T-helper 17 cell (primary cell): ENCODE measurements at regions not wholly inside any gene's neighbourhood (a gene's known extent, or its start where the extent isn't known, plus 50 kb on each side); places are given as distances from the start of the nearest gene placed in this dataset.

Experiments used
- ATAC-seq: fragments of 150-1000 bp; cut with Tn5 transposase; 2 replicates; pipeline ENCODE4 v1.10.0; 2021; ENCODE audit warnings: mild to moderate bottlenecking, moderate library complexity
- DNase-seq, 3 donors: peaks; one replicate each; pipeline versions ENCODE4 v3.0.0 to v3.0.0-alpha.2; 2020 to 2021
- H3K9me3 ChIP-seq: one replicate; pipeline ENCODE4 v1.7.0; 2013; ENCODE audit warnings: low read length, mild to moderate bottlenecking; ENCODE audit not compliant: control insufficient read depth, poor library complexity, severe bottlenecking
- H3K27ac Mint-ChIP-seq: one replicate; pipeline ENCODE4 v1.8.0; 2022; ENCODE audit warnings: mild to moderate bottlenecking, moderate library complexity, mixed read lengths
- H3K27me3 Mint-ChIP-seq: one replicate; pipeline ENCODE4 v1.8.0; 2022; ENCODE audit warnings: mixed read lengths
- H3K36me3 Mint-ChIP-seq: one replicate; pipeline ENCODE4 v1.8.0; 2022; ENCODE audit warnings: low read depth, mixed read lengths
- H3K4me1 Mint-ChIP-seq: one replicate; pipeline ENCODE4 v1.8.0; 2022; ENCODE audit warnings: mild to moderate bottlenecking, mixed read lengths
- H3K4me3 Mint-ChIP-seq: one replicate; pipeline ENCODE4 v1.8.0; 2022; ENCODE audit warnings: mild to moderate bottlenecking, moderate library complexity, mixed read lengths

DNA sequence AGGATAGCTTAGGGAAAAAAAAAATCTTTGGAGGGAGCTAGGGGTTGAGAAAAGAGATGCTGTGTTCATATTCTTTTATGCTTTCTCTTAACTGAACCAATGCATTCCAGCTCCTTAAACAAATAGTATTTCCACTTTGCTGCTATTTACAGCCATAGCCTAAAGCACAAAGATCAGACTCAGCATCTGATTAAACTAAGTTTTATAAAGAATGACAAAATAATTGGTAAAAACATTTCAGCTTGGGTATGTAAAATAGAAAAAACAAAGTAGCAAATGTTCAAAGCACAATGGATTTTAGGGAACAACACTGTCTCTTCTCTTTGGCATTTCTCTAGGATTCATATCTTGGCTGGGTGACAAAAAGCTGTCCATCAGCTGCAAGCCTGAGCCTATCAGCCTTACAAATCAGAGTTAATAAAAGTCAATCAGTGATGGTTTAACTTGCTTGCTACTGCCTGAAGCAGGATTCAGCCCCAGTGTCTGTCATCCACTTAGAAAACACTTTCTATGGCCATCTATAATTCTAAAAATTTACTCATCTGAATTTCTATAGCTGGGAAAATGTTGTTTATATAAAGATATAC is 232.1 kb upstream of the CDIN1 start:
- no peak for DNase-seq
- Mint-ChIP-seq H3K36me3 (no peaks in the 10 kb centered on the region), H3K4me1 (no peaks in the 10 kb centered on the region), H3K4me3 (no peak overlapping the region), H3K27me3 (no peaks in the 10 kb centered on the region), H3K27ac (no peak overlapping the region)
- no peak for ATAC-seq
- H3K9me3 ChIP-seq, result no peaks in the 10 kb centered on the region

DNA sequence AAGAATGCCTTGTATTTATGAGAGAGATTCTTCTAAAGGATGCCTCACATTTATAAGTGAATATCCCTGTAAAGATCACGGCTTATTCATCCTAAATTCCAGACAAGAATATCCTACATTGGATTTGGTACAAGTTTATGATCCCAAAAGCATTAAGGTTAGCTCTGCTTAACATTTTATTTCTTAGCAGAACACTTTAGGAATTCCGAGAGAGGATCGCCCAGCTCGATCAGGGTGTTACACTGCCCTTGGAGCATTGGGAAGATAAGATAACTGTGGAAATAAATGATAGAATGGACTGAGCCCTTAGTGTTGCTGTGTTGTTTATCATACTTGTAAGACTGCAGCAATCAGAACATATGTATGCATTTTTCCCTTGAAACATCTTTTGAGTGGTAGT is 223.0 kb upstream of the CDIN1 start:
- ATAC-seq (no peak), DNase-seq (no peak)
- Mint-ChIP-seq H3K27ac (no peak overlapping the region), H3K4me3 (no peak overlapping the region), H3K36me3 (no peaks in the 10 kb centered on the region), H3K27me3 (no peaks in the 10 kb centered on the region), H3K4me1 (no peaks in the 10 kb centered on the region)
- H3K9me3 ChIP-seq, result no peaks in the 10 kb centered on the region

DNA sequence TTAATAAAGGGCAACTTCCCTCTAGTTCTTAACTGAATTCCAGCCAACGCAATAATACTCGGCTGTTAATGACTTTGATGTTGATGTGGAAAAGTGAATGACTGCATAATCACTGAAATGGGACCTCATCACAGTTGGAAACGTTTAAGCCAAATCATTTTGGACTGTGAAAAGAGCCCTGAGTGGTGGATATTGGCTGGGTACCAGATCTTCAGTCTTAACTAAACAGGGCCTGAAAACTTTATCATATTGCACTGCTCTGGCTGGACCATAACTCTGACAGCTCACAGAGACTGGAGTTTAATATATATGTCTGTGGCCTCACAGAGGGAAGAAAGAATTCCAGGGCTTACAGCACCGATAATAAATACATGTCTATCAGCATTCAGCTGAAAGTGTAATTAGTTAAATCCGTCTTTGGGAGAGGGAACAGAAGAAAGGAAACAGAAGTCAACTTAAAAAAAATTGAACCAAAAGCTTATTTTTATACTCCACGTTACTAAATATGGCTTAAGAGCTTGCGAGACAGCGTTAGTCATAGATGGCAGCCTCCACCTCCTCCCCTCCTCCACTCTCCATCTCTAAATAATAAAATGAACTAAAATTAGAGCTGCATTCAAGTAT is 222.3 kb upstream of the CDIN1 start:
- Mint-ChIP-seq H3K4me1 (no peaks in the 10 kb centered on the region), H3K36me3 (no peaks in the 10 kb centered on the region), H3K4me3 (no peak overlapping the region), H3K27ac (no peak overlapping the region), H3K27me3 (no peaks in the 10 kb centered on the region)
- no peaks in the 10 kb centered on the region for H3K9me3 ChIP-seq
- ATAC-seq (no peak), DNase-seq (no peak)

DNA sequence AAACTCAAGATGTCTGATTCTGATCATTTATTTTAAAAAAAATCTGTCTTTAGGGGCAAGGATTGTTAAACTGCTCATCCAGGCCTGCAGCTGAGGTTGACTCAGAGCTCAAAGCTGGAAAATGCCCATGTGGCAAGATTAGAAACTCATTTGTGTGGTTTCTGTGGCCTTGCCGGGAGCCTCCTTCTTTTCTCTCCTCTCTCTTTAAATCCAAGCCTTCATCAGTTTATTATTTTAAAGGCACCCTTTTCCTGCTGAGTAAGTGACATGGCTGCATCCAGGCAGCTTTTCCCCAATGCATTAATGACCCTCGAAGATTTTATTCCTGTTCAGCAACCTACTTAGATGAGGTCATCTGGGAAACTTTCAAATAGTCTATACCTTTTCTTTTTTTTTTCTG is 221.3 kb upstream of the CDIN1 start:
- Mint-ChIP-seq H3K36me3 (no peaks in the 10 kb centered on the region), H3K4me1 (no peaks in the 10 kb centered on the region), H3K27me3 (no peaks in the 10 kb centered on the region), H3K27ac (no peak overlapping the region), H3K4me3 (no peak overlapping the region)
- no peak for DNase-seq
- no peaks in the 10 kb centered on the region for H3K9me3 ChIP-seq
- ATAC-seq, result no peak

DNA sequence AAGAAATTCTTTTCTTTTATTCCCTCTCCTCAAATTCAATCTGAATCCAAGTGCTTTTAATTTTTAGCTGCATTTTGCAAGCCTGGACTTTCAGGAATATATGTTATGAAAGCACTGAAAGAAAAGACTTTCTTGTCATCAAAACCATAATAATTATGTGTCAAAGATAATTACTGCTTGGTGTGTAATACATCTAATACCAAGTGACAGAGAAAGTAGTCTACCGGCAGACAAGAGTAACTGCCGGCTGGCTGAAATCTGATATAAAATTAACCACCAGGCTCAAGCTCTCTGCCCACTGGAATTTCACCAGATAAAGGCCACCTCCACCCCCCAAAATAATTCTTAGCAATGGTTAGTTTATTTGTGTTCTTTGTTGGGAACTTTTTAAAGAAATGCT is 220.9 kb upstream of the CDIN1 start:
- no peaks in the 10 kb centered on the region for H3K9me3 ChIP-seq
- no peak for ATAC-seq
- H3K27ac Mint-ChIP-seq, result no peak overlapping the region
- no peaks in the 10 kb centered on the region for H3K27me3 Mint-ChIP-seq
- no peaks in the 10 kb centered on the region for H3K36me3 Mint-ChIP-seq
- no peak overlapping the region for H3K4me3 Mint-ChIP-seq
- H3K4me1 Mint-ChIP-seq, result no peaks in the 10 kb centered on the region
- no peak for DNase-seq

DNA sequence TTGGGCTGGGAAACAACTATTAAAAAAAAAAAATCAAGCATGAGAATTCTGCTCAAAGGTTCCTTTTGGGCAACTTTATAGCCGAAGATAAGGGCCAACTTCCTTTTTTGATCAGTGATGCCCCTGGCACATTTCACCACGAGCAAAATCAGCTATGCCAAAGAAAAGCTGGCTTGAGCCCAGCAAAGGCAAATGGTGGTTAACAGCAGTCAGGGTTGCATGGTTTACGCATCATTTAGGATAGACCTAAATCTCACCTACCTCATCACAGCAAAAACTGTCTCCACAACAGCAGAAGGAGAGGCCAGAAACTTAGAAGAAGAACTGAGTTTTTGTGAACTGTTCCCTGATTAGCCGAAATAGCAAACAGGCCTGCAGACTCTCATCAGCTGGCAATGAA is 220.1 kb upstream of the CDIN1 start:
- no peaks in the 10 kb centered on the region for H3K9me3 ChIP-seq
- Mint-ChIP-seq H3K36me3 (no peaks in the 10 kb centered on the region), H3K27me3 (no peaks in the 10 kb centered on the region), H3K27ac (no peak overlapping the region), H3K4me3 (no peak overlapping the region), H3K4me1 (no peaks in the 10 kb centered on the region)
- ATAC-seq (no peak), DNase-seq (no peak)

DNA sequence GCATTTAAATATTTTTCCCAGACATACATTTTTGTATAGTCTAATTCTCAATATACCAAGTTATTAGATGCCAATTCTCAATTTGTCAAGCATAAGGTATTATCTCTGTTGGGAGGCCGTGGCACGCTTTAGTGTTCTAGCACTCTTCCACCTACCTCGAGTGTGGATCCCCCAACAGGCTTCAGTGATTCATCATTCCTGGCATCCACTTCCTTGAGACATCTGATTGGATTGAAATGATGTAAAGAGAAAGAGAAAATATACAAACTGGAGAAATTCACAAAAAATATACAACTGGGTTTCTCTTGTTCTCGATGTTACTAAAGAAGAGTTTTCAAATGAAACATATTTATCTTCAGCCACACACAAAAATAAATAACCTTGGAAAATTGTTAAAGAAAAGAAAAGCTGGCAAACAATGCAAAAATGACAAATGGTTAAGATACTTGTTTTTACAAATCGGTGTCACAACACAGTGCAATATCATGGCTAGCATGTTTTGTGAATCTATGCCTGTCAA is 218.0 kb upstream of the CDIN1 start:
- Mint-ChIP-seq H3K4me3 (no peak overlapping the region), H3K36me3 (no peaks in the 10 kb centered on the region), H3K27ac (no peak overlapping the region), H3K27me3 (no peaks in the 10 kb centered on the region), H3K4me1 (no peaks in the 10 kb centered on the region)
- no peak for ATAC-seq
- no peak for DNase-seq
- no peaks in the 10 kb centered on the region for H3K9me3 ChIP-seq

DNA sequence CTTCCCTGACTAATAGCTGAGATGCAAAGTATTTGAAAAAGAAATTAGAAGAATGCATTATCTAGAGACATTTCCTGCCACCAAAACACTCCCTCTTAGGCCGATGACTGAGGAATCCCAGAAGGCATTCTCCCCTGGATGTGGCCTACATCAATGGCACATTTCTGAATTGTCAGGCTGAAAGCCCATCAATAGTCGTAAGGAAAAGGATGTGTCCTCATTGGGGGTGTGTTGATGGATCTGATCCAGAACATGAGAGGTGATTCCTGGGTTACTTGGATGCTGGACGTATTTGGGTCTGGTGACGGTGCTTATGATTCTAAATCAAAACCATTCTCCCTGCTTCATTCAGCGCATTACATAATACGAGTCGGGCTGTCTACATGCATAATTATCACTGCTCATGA is 216.9 kb upstream of the CDIN1 start:
- DNase-seq, result no peak
- ATAC-seq, result no peak
- H3K27me3 Mint-ChIP-seq, result no peaks in the 10 kb centered on the region
- no peak overlapping the region for H3K27ac Mint-ChIP-seq
- no peak overlapping the region for H3K4me3 Mint-ChIP-seq
- H3K9me3 ChIP-seq, result no peaks in the 10 kb centered on the region
- H3K4me1 Mint-ChIP-seq, result no peaks in the 10 kb centered on the region
- no peaks in the 10 kb centered on the region for H3K36me3 Mint-ChIP-seq

DNA sequence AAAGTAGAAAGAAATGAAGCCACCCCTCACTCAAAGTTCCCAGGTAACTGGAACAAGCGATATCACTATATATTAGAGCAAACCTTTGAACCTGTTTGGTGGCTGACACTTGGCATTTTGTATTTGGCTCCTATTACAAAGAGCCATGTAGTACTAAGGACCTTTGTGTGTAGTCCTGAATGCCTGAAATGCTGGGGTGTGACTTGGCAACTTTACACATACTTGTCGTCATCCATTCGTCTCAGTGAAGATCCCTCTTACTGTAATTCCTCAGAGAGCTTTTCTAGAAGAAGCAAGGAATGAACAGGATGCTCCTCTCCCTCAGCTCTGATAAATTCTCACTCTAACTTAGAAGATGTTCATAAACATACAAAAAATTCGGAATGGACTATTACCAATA is 216.1 kb upstream of the CDIN1 start:
- Mint-ChIP-seq H3K36me3 (no peaks in the 10 kb centered on the region), H3K27ac (no peak overlapping the region), H3K4me1 (no peaks in the 10 kb centered on the region), H3K27me3 (no peaks in the 10 kb centered on the region), H3K4me3 (no peak overlapping the region)
- H3K9me3 ChIP-seq, result no peaks in the 10 kb centered on the region
- ATAC-seq (no peak), DNase-seq (no peak)

DNA sequence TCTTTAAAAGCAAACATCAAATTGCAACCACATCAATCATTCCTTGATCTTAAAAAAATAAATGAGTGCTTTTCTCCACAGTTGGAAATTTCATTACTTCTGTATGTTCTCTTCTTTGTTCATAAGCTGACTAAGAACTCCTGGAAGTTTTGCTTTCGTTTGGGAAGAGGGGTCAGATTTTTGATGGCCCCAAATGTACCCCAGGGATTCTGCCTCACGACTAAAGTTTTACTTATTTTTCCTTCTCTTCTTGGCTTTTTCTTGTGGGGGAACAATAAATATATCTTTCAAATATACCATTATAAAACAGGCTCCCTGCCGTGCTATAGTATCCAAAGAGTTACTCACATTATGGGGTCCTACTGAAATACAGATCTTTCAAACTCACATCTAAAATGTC is 215.0 kb upstream of the CDIN1 start:
- Mint-ChIP-seq H3K27me3 (no peaks in the 10 kb centered on the region), H3K36me3 (no peaks in the 10 kb centered on the region), H3K27ac (no peak overlapping the region), H3K4me1 (no peaks in the 10 kb centered on the region), H3K4me3 (no peak overlapping the region)
- ATAC-seq (no peak), DNase-seq (no peak)
- no peaks in the 10 kb centered on the region for H3K9me3 ChIP-seq

DNA sequence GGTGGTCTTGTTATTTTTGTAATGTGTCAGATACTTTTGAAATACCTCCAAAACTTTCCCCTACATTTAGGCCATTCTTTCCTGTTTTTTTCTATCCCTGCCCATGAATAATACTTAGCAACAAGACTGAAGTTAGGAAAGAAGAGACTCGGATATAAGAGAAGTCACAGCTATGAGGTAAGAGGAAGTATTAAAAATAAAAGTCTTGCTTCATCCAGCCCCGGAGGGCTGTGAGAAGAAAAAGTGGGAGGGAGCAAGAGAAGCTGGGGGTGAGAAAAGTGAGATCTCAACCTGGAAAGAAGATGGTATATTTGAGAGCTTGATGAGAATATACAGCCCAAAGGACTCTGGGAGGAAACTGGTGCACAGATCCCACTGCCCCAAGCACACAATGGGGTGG is 213.5 kb upstream of the CDIN1 start:
- H3K27ac Mint-ChIP-seq, result no peak overlapping the region
- no peaks in the 10 kb centered on the region for H3K9me3 ChIP-seq
- ATAC-seq (no peak), DNase-seq (no peak)
- H3K4me1 Mint-ChIP-seq, result no peaks in the 10 kb centered on the region
- no peak overlapping the region for H3K4me3 Mint-ChIP-seq
- H3K27me3 Mint-ChIP-seq, result no peaks in the 10 kb centered on the region
- H3K36me3 Mint-ChIP-seq, result no peaks in the 10 kb centered on the region

DNA sequence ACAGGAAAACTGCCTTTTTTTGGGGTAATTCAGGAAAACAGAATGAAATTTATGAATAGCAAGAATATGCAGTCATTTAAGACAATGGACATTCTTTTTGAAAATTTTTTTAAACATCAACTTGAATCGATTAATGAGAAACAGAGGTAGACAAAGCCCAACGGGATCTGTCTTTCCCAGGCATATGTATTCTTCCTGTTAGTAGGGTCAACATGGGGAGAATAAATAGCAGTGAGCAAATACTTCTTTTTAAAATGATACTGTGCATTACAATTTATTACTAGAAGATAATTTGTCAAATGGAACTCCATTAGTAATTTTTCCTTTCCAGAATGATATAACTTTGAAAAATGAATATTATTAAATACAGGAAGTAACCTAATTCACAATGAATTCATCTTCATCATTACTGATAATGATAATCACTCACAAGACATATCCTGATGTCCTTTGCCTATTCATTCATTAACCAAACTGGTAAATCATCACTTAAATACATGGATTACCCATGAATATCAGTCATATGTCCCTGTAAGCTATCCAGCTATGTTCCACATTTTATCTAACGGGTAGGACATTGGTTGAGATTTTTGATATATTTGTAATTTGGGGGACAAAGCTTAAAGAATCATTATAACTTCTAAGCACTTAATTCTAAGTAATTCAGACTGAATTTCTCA is 209.2 kb upstream of the CDIN1 start:
- no peaks in the 10 kb centered on the region for H3K9me3 ChIP-seq
- Mint-ChIP-seq H3K27ac (no peak overlapping the region), H3K4me3 (no peak overlapping the region), H3K27me3 (no peaks in the 10 kb centered on the region), H3K36me3 (no peaks in the 10 kb centered on the region), H3K4me1 (no peaks in the 10 kb centered on the region)
- ATAC-seq, result no peak
- DNase-seq, result no peak

DNA sequence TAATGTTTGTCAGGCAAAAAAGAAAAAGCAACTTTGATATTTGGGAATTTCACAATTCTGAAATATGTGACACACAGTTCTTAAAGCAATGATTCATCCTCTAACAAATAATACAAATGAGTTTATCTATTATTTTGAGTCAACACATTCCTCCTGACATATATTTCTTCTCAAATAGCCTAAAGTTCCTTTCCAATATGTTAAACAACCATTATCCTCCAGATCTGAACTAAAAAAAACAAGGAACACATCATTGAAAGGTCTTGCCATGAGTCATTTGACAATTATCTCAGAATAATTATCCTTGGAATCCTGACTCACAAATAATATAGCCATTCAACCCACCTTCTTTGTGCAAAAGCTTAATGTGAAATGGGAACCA is 208.7 kb upstream of the CDIN1 start:
- ATAC-seq (no peak), DNase-seq (no peak)
- Mint-ChIP-seq H3K36me3 (no peaks in the 10 kb centered on the region), H3K27me3 (no peaks in the 10 kb centered on the region), H3K4me3 (no peak overlapping the region), H3K4me1 (no peaks in the 10 kb centered on the region), H3K27ac (no peak overlapping the region)
- no peaks in the 10 kb centered on the region for H3K9me3 ChIP-seq

DNA sequence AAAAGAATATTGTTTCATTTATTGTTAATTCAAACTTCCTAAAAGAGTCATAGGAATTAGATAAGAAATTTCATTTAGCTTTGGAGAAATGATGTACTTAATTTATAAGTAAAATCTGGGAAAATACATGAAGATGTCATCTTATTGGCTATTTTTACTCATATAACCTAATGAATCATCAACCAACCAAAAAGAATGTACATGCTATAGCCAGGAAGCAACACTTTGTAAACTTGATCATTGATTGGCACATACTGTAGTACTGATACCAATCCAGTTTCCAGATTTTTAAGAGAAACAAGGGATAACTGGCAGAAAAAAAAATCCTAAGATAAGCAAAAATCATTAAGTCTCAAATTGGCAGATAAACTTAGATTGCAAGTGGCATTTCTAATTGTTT is 207.9 kb upstream of the CDIN1 start:
- Mint-ChIP-seq H3K27me3 (no peaks in the 10 kb centered on the region), H3K36me3 (no peaks in the 10 kb centered on the region), H3K27ac (no peak overlapping the region), H3K4me3 (no peak overlapping the region), H3K4me1 (no peaks in the 10 kb centered on the region)
- no peak for ATAC-seq
- DNase-seq, result no peak
- no peaks in the 10 kb centered on the region for H3K9me3 ChIP-seq
